HK-2 (cell line): ENCODE measurements at regions not wholly inside any gene's neighbourhood (a gene's known extent, or its start where the extent isn't known, plus 50 kb on each side); places are given as distances from the start of the nearest gene placed in this dataset.

Experiments used
- DNase-seq: peaks from one replicate; pipeline ENCODE4 v3.0.0-alpha.2; 2018; ENCODE audit not compliant: unreplicated experiment

- DNase-seq, result no peak
Measured at GRCh38 chr20:6231556-6231955, 108.7 kb upstream of the FERMT1 start.

- no peak for DNase-seq
Measured at GRCh38 chr20:6228302-6228843, 105.5 kb upstream of the FERMT1 start.

- DNase-seq, result no peak
Measured at GRCh38 chr20:6213311-6213710, 90.5 kb upstream of the FERMT1 start.

- DNase-seq, result no peak
Measured at GRCh38 chr20:6212903-6213302, 90.1 kb upstream of the FERMT1 start.

GRCh38 chr20:6209093-6209492 lies 86.3 kb upstream of the FERMT1 start:
- DNase-seq, result no peak

GRCh38 chr20:6200092-6200491 lies 77.3 kb upstream of the FERMT1 start:
- DNase-seq, result no peak

- no peak for DNase-seq
Measured at GRCh38 chr20:6185268-6185667, 62.4 kb upstream of the FERMT1 start.

- no peak for DNase-seq
Measured at GRCh38 chr20:6184086-6184485, 61.3 kb upstream of the FERMT1 start.

GRCh38 chr20:6180531-6180930 lies 57.7 kb upstream of the FERMT1 start:
- DNase-seq, result no peak

GRCh38 chr20:6178537-6178936 lies 55.7 kb upstream of the FERMT1 start:
- no peak for DNase-seq

GRCh38 chr20:6173481-6173880 lies 50.7 kb upstream of the FERMT1 start:
- no peak for DNase-seq
